ENCODE measurements at regions not wholly inside any gene's neighbourhood (a gene's known extent, or its start where the extent isn't known, plus 50 kb on each side); places are given as distances from the start of the nearest gene placed in this dataset.

DNA sequence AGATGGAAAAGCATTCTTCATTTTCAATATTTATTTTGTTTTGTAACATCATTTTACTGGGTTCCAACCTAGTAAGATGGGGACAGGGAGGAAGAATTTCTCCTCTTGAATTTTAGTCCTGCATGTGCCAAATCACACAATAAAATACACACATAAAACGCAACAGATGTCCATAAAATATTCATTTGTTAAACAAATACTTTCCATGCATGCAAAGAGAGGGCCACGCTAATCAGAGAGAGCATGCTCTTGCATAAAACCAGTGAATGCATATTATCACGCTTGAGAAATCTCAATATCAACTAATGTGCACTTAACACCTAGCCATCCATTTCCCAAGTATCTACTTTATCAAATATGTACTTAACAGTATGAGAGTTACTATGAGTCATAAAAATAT lies 212.6 kb upstream of the TARS1 start:
- no TSS peak for BruUV-seq (replicated peaks)
- CTCF ChIA-PET: no interaction called here

DNA sequence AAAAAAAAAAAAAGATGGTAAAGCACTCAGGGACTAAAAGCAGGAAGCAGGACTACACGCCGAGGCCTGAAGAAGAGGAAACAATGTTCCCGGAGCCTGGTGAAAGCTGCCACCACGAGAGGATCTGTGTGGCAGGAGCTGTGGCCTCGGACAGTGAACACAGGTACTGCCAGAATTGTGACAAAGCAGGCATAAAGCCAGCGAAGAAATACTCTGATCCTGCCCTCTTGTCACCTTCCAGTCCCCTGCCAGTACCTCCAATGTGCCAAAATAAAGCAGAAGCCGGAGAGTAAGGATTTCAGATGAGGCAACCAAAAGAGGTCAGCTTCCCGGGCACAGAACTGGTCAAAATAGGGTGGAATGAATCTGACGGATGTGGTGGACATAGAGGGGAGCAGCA lies 211.5 kb upstream of the TARS1 start:
- no peaks in the 10 kb centered on the region for H3K9me2 ChIP-seq (ENCODE audit: insufficient read depth)
- ChIA-PET POLR2A (ENCODE audit: unreplicated experiment) (interaction anchor here (0.7 kb wide), 1 partner anchor 102 kb away, joined by 4 read pairs; no protein-coding TSS in a partner anchor), CTCF (no interaction called here)
- H3K4me3 ChIP-seq: no peak overlapping the region
- H3K79me2 ChIP-seq (ENCODE audit: low read depth): no peaks in the 10 kb centered on the region
- H3K4me2 ChIP-seq: no peak overlapping the region
- TF ChIP-seq, protein P1, sequence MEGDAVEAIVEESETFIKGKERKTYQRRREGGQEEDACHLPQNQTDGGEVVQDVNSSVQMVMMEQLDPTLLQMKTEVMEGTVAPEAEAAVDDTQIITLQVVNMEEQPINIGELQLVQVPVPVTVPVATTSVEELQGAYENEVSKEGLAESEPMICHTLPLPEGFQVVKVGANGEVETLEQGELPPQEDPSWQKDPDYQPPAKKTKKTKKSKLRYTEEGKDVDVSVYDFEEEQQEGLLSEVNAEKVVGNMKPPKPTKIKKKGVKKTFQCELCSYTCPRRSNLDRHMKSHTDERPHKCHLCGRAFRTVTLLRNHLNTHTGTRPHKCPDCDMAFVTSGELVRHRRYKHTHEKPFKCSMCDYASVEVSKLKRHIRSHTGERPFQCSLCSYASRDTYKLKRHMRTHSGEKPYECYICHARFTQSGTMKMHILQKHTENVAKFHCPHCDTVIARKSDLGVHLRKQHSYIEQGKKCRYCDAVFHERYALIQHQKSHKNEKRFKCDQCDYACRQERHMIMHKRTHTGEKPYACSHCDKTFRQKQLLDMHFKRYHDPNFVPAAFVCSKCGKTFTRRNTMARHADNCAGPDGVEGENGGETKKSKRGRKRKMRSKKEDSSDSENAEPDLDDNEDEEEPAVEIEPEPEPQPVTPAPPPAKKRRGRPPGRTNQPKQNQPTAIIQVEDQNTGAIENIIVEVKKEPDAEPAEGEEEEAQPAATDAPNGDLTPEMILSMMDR (conservative IDR thresholded peaks at IDR 0.05): no peak
- no peak for TF ChIP-seq EZH2 (IDR thresholded peaks at IDR 0.05; ENCODE audit: low read depth)
- H4K20me1 ChIP-seq (ENCODE audit: insufficient read depth): no peaks in the 10 kb centered on the region
- H3F3A ChIP-seq (ENCODE audit: insufficient read depth, low read depth): no peaks in the 10 kb centered on the region
- H3K4me1 ChIP-seq (replicated peaks; ENCODE audit: insufficient read depth): no peaks in the 10 kb centered on the region
- H3K9me3 ChIP-seq (ENCODE audit: insufficient read depth, low read depth): no peaks in the 10 kb centered on the region
- no peaks in the 10 kb centered on the region for H3K27me3 ChIP-seq (ENCODE audit: insufficient read depth, low read depth)
- intact Hi-C loops (cut with micrococcal nuclease; ENCODE audit: unreplicated experiment): no loop called here
- no peak overlapping the region for H2AFZ ChIP-seq
- BruUV-seq (replicated peaks): no TSS peak
- no peak overlapping the region for H3K27ac ChIP-seq
- no peaks in the 10 kb centered on the region for H3K36me3 ChIP-seq (ENCODE audit: low read depth)
- DNase-seq: no peak

More for the DNA sequence above, 212.6 kb upstream of the TARS1 start:
- H3K9me2 ChIP-seq (ENCODE audit: insufficient read depth): no peaks in the 10 kb centered on the region
- intact Hi-C loops (cut with micrococcal nuclease; ENCODE audit: unreplicated experiment): no loop called here
- POLR2A ChIA-PET (ENCODE audit: unreplicated experiment): no interaction called here
- H3K4me1 ChIP-seq (replicated peaks; ENCODE audit: insufficient read depth): no peaks in the 10 kb centered on the region
- H2AFZ ChIP-seq: no peak overlapping the region
- H3K27me3 ChIP-seq (ENCODE audit: insufficient read depth, low read depth): no peaks in the 10 kb centered on the region
- H3K4me3 ChIP-seq: no peak overlapping the region
- no peaks in the 10 kb centered on the region for H3K79me2 ChIP-seq (ENCODE audit: low read depth)
- H3K4me2 ChIP-seq: no peak overlapping the region
- no peak for TF ChIP-seq EZH2 (IDR thresholded peaks at IDR 0.05; ENCODE audit: low read depth)
- no peak for DNase-seq
- no peaks in the 10 kb centered on the region for H3K36me3 ChIP-seq (ENCODE audit: low read depth)
- H3K27ac ChIP-seq: no peak overlapping the region
- H3K9me3 ChIP-seq (ENCODE audit: insufficient read depth, low read depth): no peaks in the 10 kb centered on the region
- no peaks in the 10 kb centered on the region for H4K20me1 ChIP-seq (ENCODE audit: insufficient read depth)
- no peaks in the 10 kb centered on the region for H3F3A ChIP-seq (ENCODE audit: insufficient read depth, low read depth)

DNA sequence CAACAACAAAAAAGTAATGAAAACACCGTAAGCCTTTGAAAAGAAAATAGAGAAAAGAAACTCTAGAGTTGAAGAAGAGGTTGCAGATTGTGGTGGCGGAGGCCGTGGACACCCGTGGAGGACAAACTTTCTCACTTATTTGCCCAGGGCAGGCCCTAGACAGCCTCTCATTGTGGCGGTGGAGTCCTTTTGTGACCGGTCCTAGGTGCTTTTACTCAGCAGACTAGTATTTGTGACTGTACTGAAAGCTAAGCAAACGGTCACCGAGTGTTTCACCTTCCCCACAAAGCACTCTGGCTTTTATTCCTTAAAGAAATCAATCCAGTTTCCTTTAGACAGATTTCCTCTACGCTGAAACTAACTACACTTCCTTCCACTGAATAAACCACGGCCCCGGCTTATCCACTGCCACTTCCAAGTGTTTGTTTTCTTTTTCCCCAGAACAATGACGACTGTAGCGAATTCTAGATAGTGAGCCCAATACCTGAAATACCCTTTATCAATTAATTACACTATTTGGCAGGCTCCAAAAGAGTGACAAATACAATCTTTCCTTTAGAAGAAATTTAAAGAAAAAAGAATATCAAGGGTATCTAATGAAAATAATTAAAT lies 210.2 kb upstream of the TARS1 start:
- Histone ChIP-seq H3K79me2 (ENCODE audit: low read depth) (no peaks in the 10 kb centered on the region), H3K9me2 (ENCODE audit: insufficient read depth) (no peaks in the 10 kb centered on the region), H3K4me1 (replicated peaks; ENCODE audit: insufficient read depth) (no peaks in the 10 kb centered on the region), H3K4me3 (no peak overlapping the region), H3K27me3 (ENCODE audit: insufficient read depth, low read depth) (no peaks in the 10 kb centered on the region), H3K4me2 (no peak overlapping the region), H3K9me3 (ENCODE audit: insufficient read depth, low read depth) (no peaks in the 10 kb centered on the region), H3K27ac (no peak overlapping the region), H4K20me1 (ENCODE audit: insufficient read depth) (no peaks in the 10 kb centered on the region), H3K36me3 (ENCODE audit: low read depth) (no peaks in the 10 kb centered on the region), H2AFZ (no peak overlapping the region; the same call in 1 of the 2 replicates), H3F3A (ENCODE audit: insufficient read depth, low read depth) (no peaks in the 10 kb centered on the region)
- intact Hi-C loops (cut with micrococcal nuclease; ENCODE audit: unreplicated experiment): no loop called here
- TF ChIP-seq, protein P1 (conservative IDR thresholded peaks at IDR 0.05): no peak
- TF ChIP-seq EZH2 (IDR thresholded peaks at IDR 0.05; ENCODE audit: low read depth): no peak
- no peak for DNase-seq
- no TSS peak for BruUV-seq (replicated peaks)
- POLR2A ChIA-PET (ENCODE audit: unreplicated experiment): interaction anchor here (0.8 kb wide), 1 partner anchor 83 kb away, joined by 3 read pairs; no protein-coding TSS in a partner anchor
- CTCF ChIA-PET: no interaction called here
